ENCODE measurements at regions not wholly inside any gene's neighbourhood (a gene's known extent, or its start where the extent isn't known, plus 50 kb on each side); places are given as distances from the start of the nearest gene placed in this dataset.

DNA sequence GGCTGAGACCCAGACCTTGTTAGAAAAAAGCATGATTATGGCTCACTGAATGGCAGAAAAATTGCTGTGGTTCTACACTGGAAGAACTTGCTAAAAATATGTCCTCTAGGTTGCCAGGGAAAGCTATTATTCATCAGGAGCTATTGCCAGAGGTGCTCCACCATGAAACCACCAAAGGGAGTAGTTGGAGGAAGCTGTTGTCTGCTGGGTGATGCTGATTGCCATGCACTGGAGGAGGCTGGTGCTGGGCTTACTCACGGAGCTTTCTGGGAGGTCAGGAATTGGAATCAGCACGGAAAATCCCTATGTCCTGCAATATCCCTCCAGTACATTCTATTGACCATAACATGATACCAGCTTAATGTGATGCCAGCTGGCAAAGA is 199.6 kb upstream of the ZBED5 start:
- TF ChIP-seq, protein P1, sequence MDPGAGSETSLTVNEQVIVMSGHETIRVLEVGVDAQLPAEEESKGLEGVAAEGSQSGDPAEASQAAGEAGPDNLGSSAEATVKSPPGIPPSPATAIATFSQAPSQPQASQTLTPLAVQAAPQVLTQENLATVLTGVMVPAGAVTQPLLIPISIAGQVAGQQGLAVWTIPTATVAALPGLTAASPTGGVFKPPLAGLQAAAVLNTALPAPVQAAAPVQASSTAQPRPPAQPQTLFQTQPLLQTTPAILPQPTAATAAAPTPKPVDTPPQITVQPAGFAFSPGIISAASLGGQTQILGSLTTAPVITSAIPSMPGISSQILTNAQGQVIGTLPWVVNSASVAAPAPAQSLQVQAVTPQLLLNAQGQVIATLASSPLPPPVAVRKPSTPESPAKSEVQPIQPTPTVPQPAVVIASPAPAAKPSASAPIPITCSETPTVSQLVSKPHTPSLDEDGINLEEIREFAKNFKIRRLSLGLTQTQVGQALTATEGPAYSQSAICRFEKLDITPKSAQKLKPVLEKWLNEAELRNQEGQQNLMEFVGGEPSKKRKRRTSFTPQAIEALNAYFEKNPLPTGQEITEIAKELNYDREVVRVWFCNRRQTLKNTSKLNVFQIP (CRISPR knock-in tag; IDR thresholded peaks at IDR 0.05; ENCODE audit: borderline replicate concordance, low read depth): no peak
- TF ChIP-seq ZFP3 (CRISPR knock-in tag; IDR thresholded peaks at IDR 0.05) (no peak), TCF4 (CRISPR knock-in tag; IDR thresholded peaks at IDR 0.05; ENCODE audit: borderline replicate concordance) (no peak), BACH2 (CRISPR knock-in tag; IDR thresholded peaks at IDR 0.05; ENCODE audit: borderline replicate concordance) (no peak)
- TF ChIP-seq, protein P2, sequence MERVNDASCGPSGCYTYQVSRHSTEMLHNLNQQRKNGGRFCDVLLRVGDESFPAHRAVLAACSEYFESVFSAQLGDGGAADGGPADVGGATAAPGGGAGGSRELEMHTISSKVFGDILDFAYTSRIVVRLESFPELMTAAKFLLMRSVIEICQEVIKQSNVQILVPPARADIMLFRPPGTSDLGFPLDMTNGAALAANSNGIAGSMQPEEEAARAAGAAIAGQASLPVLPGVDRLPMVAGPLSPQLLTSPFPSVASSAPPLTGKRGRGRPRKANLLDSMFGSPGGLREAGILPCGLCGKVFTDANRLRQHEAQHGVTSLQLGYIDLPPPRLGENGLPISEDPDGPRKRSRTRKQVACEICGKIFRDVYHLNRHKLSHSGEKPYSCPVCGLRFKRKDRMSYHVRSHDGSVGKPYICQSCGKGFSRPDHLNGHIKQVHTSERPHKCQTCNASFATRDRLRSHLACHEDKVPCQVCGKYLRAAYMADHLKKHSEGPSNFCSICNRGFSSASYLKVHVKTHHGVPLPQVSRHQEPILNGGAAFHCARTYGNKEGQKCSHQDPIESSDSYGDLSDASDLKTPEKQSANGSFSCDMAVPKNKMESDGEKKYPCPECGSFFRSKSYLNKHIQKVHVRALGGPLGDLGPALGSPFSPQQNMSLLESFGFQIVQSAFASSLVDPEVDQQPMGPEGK (CRISPR knock-in tag; IDR thresholded peaks at IDR 0.05; ENCODE audit: borderline replicate concordance): no peak

All from SK-N-SH treated with all-trans-retinoic acid at 6 μM for 48 hours (cell line).